Stimulated activated CD4-positive, alpha-beta T cell treated with anti-CD3 and anti-CD28 coated beads, Interleukin-4, amount 100 ng/mL, for 1 hour (primary cell): ENCODE measurements at regions not wholly inside any gene's neighbourhood (a gene's known extent, or its start where the extent isn't known, plus 50 kb on each side); places are given as distances from the start of the nearest gene placed in this dataset.

ENCODE experiments used
- DNase-seq: peaks from one replicate; pipeline ENCODE4 v3.0.0-alpha.2; 2020

DNA sequence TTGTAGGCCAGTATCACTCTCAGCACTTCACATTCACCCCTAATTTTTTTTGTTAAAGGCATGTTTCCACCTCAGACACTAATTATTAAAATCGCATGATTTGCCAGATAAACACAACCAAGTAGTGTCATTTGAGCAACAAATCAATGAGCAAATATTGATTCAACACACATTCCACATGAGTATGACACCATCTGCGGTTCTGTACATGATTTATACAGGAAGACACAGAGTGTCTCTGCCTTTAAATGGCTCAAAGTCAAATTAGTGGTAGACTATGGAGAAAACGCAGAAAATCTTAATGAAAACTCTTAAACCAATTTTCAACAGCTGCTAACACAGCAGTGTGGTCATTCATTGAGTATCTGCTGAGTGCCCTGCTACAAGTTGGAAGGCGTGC lies 300.2 kb downstream of the SOX4 start:
- DNase-seq = no peak

DNA sequence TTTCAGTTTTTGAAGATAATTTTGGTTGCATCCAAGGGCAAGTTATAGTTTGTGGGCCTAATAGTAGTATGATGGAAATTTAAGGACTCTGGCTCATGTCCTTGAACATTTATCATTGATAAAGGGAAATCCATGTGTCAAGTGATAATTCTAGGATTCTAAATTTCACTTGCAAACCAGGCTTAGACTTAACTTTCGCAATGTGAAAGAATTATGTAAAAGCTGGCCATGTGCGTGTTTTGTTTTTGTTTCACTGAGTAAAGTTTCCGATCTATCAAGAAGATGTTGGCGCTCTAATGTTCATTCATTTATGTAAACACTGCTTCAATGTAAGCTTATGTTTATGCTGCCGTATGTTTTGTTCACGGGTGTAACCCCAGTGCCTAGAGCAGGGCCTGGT lies 302.0 kb downstream of the SOX4 start:
- no peak for DNase-seq

- DNase-seq = no peak
These were observed 304.7 kb downstream of the SOX4 start for GRCh38 chr6:21898107-21898796.

- no peak for DNase-seq
These were observed 306.2 kb downstream of the SOX4 start for GRCh38 chr6:21899708-21900107.

DNA sequence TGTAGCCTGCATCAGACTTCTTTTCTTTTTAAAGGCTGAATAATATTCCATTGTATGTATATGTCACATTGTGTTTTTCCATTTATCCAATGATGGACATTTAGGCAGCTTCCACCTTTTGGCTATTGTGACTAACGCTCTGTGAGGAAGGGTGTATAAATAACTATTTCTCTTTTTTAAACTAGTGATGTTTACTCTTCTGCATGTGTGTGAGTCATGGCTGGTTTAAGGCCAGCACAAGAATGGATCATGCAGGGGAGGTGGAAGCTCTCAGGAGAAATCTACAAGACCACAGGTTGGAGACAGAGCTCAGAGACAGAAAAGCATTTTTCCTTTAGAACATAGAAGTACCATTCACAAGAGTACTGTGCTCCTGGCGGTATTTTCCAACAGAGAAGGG lies 307.2 kb downstream of the SOX4 start:
- DNase-seq = no peak

GRCh38 chr6:21902628-21903169 lies 309.1 kb downstream of the SOX4 start:
- no peak for DNase-seq

GRCh38 chr6:21905531-21905930 lies 312.0 kb downstream of the SOX4 start:
- no peak for DNase-seq

DNA sequence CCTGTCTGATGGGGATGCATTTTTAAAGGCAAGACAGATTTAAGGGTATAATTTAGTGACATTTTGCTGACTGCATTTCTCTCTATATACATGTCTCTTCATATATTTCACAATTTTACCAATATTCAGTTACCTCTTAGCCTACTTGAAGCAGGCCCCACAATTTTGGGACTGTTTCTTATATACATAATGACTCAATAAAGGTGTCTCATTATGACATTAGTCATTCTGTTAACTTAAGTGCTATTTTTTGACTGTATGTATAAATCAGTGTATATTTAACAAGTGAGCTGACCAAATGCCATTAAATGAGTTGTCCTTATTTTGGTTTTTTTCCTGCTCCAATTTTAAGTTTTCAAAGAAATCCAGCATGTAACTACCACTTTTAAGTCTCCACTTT lies 313.3 kb downstream of the SOX4 start:
- DNase-seq = no peak

GRCh38 chr6:21907291-21907690 lies 313.7 kb downstream of the SOX4 start:
- no peak for DNase-seq

DNA sequence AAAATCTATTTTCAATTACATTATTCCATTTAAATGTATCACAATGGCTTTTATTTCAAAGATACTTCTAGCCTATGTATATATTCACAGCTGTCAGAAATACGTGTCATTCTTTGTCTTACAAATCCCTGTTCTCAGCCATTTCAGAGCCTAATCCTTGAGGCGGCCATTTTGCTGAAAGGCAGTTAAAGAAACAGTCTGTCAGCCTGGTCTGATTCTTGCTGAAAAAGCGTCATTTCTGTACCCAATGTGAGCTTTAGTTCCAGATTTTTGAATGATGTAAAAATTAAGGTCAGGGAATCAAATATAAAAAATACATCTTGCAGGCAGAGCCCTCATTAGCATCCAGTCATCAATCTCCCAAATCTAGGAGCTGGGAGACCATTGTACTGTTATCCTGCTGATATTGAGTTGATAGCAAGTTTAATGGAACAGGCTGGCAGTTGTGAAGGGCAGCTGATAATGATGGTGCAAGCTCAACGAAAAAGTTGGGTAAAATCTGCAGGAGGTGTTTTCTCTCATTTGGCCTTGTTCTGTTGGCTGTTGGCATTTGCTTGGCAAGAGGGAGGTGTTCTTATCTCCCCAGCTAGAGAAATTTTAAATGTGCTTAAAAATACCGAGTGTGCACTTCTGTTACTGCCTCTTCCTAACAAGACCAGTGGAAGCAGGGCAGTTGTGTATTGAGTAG lies 314.8 kb downstream of the SOX4 start:
- no peak for DNase-seq

- no peak for DNase-seq
These were observed 315.8 kb downstream of the SOX4 start for GRCh38 chr6:21909321-21909720.

DNA sequence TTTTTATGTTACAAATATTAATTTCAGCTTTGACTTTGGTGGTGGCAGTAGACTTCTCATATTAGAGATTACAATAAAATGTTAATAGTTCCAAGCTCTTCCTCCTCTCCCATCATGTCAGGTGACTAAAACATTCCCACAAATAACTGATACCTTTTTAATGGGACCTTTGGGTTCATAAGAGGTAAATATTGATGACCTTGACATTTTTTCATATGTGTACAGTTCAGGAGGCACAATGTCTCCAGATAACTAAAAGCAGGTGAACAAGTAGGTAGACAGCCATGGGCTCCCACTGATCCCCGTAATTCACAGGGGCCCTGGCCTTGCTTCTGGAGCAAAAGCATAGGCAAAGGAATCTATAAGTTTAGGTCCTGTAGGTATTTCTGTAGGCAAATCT lies 317.7 kb downstream of the SOX4 start:
- no peak for DNase-seq

- DNase-seq = no peak
These were observed 318.7 kb downstream of the SOX4 start for GRCh38 chr6:21912151-21912832.

DNA sequence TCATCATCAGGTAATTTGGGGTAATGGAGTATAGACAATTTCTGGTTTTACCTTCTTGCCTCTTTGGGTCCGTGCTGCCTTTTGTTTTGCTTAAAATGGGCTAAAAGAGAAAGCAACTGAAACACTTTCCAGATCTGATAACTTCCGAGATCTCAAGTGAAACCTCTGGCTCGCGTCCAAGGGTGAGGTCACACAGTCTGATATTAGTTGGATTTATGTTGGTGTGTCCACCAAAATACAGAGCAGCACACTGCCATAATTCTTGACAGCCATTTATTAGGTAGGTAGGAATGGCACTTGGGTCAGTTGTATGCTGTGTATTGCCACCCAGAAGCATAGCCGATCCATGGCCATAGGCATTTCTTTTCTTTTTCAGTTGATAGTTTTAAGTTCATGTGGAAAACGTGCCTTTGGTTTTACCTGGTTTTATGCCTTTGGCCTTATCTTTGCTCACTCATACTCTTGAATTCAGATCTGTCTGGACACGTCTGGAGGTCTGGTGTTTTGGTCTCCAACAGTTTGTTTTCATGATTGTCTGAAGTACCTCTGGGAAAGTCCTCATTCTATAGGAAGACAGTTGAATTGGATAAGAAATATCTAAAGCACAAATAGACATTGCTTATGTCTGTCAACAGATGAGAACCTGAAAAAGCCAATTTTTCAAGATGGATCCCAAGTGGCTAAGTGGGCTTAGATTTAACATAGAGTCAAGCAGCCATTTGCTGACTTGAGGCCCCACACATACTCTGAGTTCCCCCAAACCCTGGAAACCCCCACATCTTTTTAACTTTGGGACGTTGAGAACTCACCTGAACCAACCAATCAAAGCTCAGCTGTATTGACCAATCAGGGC lies 320.8 kb downstream of the SOX4 start:
- DNase-seq = peak; percentile 61

DNA sequence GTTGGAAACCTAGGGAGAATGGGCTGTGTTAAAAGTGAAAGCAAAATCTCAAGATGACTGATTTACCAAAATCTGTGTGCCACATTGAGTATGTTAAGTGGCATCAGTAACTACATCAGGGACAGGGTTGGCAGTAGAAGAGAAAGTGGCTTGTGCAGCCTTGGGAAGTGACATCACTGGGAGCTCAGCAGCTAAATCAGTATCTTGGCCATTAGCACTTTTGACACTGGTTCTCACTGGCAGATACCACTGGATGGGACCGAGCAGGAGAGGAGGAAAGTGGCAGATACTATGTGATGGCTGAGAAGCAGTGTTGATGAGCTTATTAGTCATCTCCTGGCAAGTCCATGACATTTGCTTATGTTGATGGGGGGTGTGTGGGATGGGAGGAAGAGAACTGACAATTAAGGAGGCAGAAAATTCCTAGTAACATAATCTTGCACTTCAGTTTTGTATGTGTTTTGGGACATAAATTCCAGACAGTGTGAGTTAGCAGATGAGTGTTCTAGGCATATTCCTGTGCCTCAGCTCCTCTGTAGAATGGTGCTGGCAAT lies 322.2 kb downstream of the SOX4 start:
- no peak for DNase-seq

DNA sequence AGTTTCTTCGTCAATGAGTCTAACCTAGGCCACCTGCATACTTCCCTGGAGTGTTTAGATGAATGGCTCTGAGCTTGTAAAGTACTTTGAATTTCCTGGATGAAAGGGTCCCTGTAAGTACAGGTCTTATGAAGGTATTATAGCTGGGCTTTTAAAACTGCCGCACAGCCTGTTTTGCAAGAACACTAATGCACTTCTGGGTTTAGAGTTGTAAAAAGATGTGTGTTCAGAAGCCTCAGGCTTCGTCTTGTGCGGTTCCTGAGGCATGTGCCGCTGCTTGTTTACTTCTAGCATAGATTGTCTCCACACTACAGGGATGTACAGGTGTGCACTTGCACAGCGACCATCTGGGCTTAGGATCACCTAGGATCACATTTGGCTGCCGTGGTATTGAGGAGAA lies 324.5 kb downstream of the SOX4 start:
- DNase-seq = no peak

GRCh38 chr6:21918666-21919065 lies 325.1 kb downstream of the SOX4 start:
- DNase-seq = no peak

DNA sequence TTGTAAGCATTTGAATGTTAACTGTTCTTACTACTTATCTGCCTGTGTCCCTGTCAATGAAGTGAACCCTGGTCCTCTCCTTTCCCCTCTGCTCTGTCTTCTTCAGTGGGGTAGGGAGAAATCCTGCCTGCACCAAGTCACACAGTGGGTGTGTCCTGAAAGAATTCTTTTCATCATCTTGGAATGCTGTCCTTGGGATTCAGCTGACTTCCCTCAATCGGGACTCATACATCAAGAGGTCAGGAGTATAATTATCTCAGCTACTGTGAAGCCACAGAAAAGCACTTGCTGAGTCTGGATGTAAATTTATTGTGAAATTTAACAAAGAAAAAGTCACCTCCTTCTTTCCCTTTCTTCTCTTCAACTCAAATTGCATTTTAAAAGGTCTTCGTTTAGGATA lies 328.5 kb downstream of the SOX4 start:
- no peak for DNase-seq

- no peak for DNase-seq
These were observed 330.5 kb downstream of the SOX4 start for GRCh38 chr6:21924002-21924401.

GRCh38 chr6:21928827-21929226 lies 335.3 kb downstream of the SOX4 start:
- DNase-seq = no peak

DNA sequence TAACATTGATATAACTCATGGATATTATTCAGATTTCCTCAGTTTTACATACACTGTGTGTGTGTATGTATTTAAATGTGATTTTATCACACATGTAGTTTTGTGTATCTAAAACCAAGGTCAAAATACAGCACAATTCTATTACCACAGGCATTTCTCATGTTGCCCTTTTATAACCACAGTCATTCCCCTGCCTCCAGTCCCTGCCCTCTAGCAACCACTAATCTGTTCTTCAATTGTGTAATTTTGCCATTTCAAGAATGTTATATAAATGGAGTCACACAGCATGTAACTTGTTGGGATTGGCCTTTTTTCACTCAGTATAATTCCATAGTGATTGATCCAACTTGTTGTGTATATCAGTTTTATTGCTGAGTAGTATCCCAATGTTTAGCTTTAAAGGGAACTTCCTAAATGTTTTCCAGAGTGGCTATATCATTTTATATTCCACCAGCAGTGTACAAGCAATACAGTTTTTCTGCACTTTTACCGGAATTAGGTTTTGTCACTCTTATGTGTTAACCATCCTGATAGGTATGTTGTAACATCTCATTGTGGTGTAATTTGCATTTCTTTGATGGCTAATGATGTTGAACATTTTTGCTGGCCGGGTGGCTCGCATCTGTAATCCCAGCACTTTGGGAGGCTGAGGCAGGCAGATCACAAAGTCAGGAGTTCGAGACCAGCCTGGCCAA lies 338.2 kb downstream of the SOX4 start:
- no peak for DNase-seq

DNA sequence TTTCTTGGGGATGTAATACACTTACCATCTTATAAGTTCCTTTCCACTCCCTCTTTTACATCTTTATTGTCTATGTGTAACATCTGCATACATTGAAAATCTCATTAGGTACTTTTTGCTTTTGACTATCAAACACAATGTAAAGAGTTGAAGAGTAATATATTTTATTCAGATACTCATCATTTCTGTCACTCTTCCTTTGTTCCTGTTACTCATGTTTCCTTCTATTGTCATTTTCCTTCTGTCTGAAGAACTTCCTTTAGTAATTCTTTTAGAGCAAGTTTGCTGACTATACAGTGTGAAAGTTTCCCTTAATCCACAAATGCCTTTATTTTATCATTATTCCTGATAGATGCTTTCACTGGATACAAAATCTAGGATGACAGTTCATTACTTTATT lies 339.8 kb downstream of the SOX4 start:
- DNase-seq = no peak
